Heart left ventricle (tissue), 13 donors: ENCODE measurements at regions not wholly inside any gene's neighbourhood (a gene's known extent, or its start where the extent isn't known, plus 50 kb on each side); places are given as distances from the start of the nearest gene placed in this dataset.

Experiments used
- CTCF ChIP-seq, 12 donors: fragments of 200-600 bp; sonication (generic) in 4 of 12; IDR thresholded peaks; one replicate each; pipeline versions ENCODE4 v1.5.0 to v1.8.0; 2018 to 2022; ENCODE audit warnings: antibody characterized with exemption in 12 of 12, mild to moderate bottlenecking in 5 of 12
- POLR2A ChIP-seq, 2 donors: fragments of 450-650 bp; IDR thresholded peaks; one replicate each; pipeline ENCODE4 v1.6.1; 2017; ENCODE audit warnings: antibody characterized with exemption in 2 of 2, mild to moderate bottlenecking in 2 of 2, moderate library complexity in 2 of 2
- donor health status: ischemic (EF 13 %, LVEDD 7.1; RV severe dilation, severe dysfunction).
- donor health status: DM: no; HTN: yes; CAD: no.
- donor health status: DM: no; HTN: no; CAD: no.
- donor health status: ischemic (EF 25% LVEDD 6.9; RV normal size, moderate dysfunction).
- donor health status: ischemic (EF 25% LVEDD 5.7; RV mildly dilated, moderate dysfunction).
- donor health status: ischemic (EF 35%, LVEDD 5.7; RV mildly dilated, moderate dysfunction).
- donor health status: nonischemic (EF 11% LVEDD 7.7; RV severe dilation, severe dysfunction).
- donor health status: DM: yes; HTN: yes; CAD: no.
- donor health status: PGD.
- donor health status: ischemic (EF 29% LVEDD 5.4; RV normal size, mild dysfunction).
- donor health status: nonischemic (EF 23%, LVEDD 6.1; RV moderate dilation, normal function).

DNA sequence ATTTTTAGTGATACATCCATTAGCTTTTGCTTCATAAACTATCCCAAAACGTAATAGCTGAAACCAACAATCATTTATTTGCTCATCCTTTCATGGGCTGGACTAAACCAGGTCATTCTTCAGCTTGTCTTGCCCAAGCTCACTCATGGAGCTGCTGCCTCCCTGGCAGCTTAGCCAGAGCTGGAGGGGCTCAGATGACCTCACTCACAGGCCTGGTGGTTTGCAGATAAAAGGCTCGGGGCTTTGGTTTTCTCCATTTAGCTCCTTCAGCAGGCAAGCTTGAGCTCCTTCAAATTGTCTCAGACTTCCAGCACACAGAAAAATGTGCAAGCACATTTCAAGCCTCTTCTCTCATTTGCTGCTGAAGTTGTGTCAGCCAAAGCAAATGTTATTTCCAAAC, 139.1 kb downstream of the BTBD3 start:
- TF ChIP-seq CTCF (IDR thresholded peaks at IDR 0.05) (no peak), POLR2A (IDR thresholded peaks at IDR 0.05) (no peak)
